Ovary (tissue), 7 donors: ENCODE measurements at regions not wholly inside any gene's neighbourhood (a gene's known extent, or its start where the extent isn't known, plus 50 kb on each side); places are given as distances from the start of the nearest gene placed in this dataset.

ENCODE experiments used
- DNase-seq, 5 donors: peaks; one replicate each; pipeline ENCODE4 v3.0.0-alpha.2; 2019 to 2020
- H3K27ac ChIP-seq, 2 donors: fragments of 200-600 bp; one replicate each; pipeline versions ENCODE4 v1.5.1 to v1.8.0; 2019 to 2022
- H3K27me3 ChIP-seq: fragments of 200-600 bp; one replicate; pipeline ENCODE4 v1.8.0; 2022
- H3K36me3 ChIP-seq: fragments of 200-600 bp; sonication (generic); one replicate; pipeline ENCODE4 v1.5.1; 2019
- H3K4me1 ChIP-seq: one replicate; pipeline ENCODE4 v1.8.1; 2013; ENCODE audit warnings: mild to moderate bottlenecking, moderate library complexity; ENCODE audit not compliant: insufficient read depth
- H3K4me3 ChIP-seq: fragments of 200-600 bp; sonication (generic); one replicate; pipeline ENCODE4 v1.5.1; 2017
- H3K9me3 ChIP-seq, 2 donors: fragments of 200-600 bp in 1 of 2; sonication (generic) in 1 of 2; one replicate each; pipeline versions ENCODE4 v1.5.1 to v1.8.1; 2013 to 2019; ENCODE audit warnings: mild to moderate bottlenecking in 1 of 2, moderate library complexity in 1 of 2
- CTCF ChIP-seq, 3 donors: fragments of 450-650 bp in 2 of 3; fragments of 200-600 bp in 1 of 3; IDR thresholded peaks; one replicate each; pipeline versions ENCODE4 v1.5.1 to v1.8.0; 2016 to 2022; ENCODE audit warnings: antibody characterized with exemption in 3 of 3, mild to moderate bottlenecking in 1 of 3
- EP300 ChIP-seq: sonication (generic); formaldehyde crosslinking; IDR thresholded peaks from one replicate; pipeline ENCODE4 v1.6.1; 2017; ENCODE audit warnings: antibody characterized with exemption
- POLR2A ChIP-seq: fragments of 450-650 bp; IDR thresholded peaks from one replicate; pipeline ENCODE4 v1.6.1; 2017; ENCODE audit warnings: antibody characterized with exemption, mild to moderate bottlenecking, moderate library complexity
- WGBS, 3 donors: extraction: QIAGEN DNeasy Blood & Tissue Kit in 1 of 3; methylation state at CpG; one replicate each; pipeline versions ENCODE4 v1.1.5 to v1.1.7; 2013 to 2017; 5-methylcytosine and 5-hydroxymethylcytosine counted together
- intact Hi-C, 4 donors: fragments of 100-400 bp; cut with DNase I; formaldehyde crosslinking; loops; one replicate each; pipeline versions ENCODE4 v1.11.0 to v1.15.1; 2022 to 2023
- donor health status: DM: no; HTN: no; CAD: no; lungs with moderate emphysema.
- donor health status: DM: no; HTN: no; CAD: no.
- donor health status: Bipolar disorder and iron deficiency.
- donor health status: DM: no; HTN: no; CAD: no.
- donor health status: DM: yes; HTN: yes; CAD: no.

GRCh38 chr9:19689328-19690101 lies 99.3 kb downstream of the SLC24A2 start:
- no peak for DNase-seq
- H3K4me3 ChIP-seq, result no peak overlapping the region
- WGBS, 3 donors, result 78 to 80% (median 80%) methylated on average over 4 of the region's 4 CpGs
- no peaks in the 10 kb centered on the region for H3K4me1 ChIP-seq
- no peaks in the 10 kb centered on the region for H3K27me3 ChIP-seq
- no peak overlapping the region for H3K27ac ChIP-seq
- no peaks in the 10 kb centered on the region for H3K36me3 ChIP-seq
- no peaks in the 10 kb centered on the region for H3K9me3 ChIP-seq
- no peak for TF ChIP-seq POLR2A
- TF ChIP-seq EP300, result no peak
- TF ChIP-seq CTCF (IDR thresholded peaks at IDR 0.05), result no peak
- intact Hi-C loops, result no loop called here

DNA sequence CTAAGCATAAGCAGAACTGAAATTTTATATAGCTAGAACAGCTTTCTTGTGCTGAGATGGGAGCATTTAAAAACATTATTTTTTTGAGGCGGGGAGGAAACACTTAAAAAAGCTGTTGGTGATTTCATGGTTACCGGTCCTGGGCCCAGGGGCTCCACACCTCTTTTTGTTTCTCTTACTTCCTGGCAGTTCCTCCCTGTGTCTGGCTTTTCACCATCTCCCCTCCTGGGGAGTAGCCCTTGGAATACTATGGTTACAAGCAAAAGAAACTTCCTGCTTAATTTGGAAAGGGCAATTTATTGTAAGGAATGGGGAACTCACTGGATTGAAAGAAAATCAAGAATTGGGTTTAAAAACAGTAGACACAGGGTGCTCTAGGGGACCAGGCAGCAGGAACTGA lies 105.1 kb downstream of the SLC24A2 start:
- H3K36me3 ChIP-seq, result no peaks in the 10 kb centered on the region
- no peak for DNase-seq
- WGBS, 3 donors, result 63 to 83% (median 64%) methylated on average over 2 of the region's 2 CpGs
- H3K27ac ChIP-seq, result no peak overlapping the region
- no peaks in the 10 kb centered on the region for H3K9me3 ChIP-seq
- H3K4me3 ChIP-seq, result no peak overlapping the region
- H3K27me3 ChIP-seq, result no peaks in the 10 kb centered on the region
- no peaks in the 10 kb centered on the region for H3K4me1 ChIP-seq
- TF ChIP-seq CTCF (IDR thresholded peaks at IDR 0.05) (no peak), POLR2A (no peak), EP300 (no peak)
- intact Hi-C loops, result no loop called here

DNA sequence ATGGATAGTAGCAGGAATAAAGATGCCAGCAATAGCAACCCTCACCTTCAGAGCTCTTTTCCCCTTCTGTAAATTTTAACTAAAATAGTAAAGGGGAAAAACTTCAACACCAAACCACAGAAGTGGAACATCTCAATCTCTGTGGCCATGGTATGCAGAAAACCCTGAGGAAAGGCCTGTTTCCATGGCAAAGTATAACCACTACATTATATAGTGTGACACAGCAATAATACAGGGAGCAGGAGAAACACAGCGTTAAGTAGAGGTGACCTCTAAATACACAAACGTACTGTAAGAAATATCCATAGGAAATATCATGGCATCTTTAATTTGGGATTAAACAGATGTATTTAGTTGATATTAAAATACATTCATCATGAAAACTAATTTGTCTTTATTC lies 106.4 kb downstream of the SLC24A2 start:
- Histone ChIP-seq H3K9me3 (no peaks in the 10 kb centered on the region), H3K27me3 (no peaks in the 10 kb centered on the region), H3K4me3 (no peak overlapping the region), H3K36me3 (no peaks in the 10 kb centered on the region), H3K27ac (no peak overlapping the region), H3K4me1 (no peaks in the 10 kb centered on the region)
- DNase-seq, result no peak
- intact Hi-C loops, result no loop called here
- 86 to 91% (median 88%) methylated on average over 2 of the region's 2 CpGs for WGBS, 3 donors
- no peak for TF ChIP-seq CTCF (IDR thresholded peaks at IDR 0.05)
- TF ChIP-seq EP300, result no peak
- no peak for TF ChIP-seq POLR2A

- Histone ChIP-seq H3K36me3 (no peaks in the 10 kb centered on the region), H3K27ac (no peak overlapping the region), H3K27me3 (no peaks in the 10 kb centered on the region), H3K4me3 (no peak overlapping the region), H3K4me1 (no peaks in the 10 kb centered on the region), H3K9me3 (no peaks in the 10 kb centered on the region)
- intact Hi-C loops, result no loop called here
- TF ChIP-seq CTCF (IDR thresholded peaks at IDR 0.05) (no peak), POLR2A (no peak), EP300 (no peak)
- no peak for DNase-seq
- 72 to 79% (median 78%) methylated on average over 3 of the region's 3 CpGs for WGBS, 3 donors
These were observed 107.0 kb downstream of the SLC24A2 start for GRCh38 chr9:19681846-19682245.
